GM21528 (cell line): ENCODE measurements at regions not wholly inside any gene's neighbourhood (a gene's known extent, or its start where the extent isn't known, plus 50 kb on each side); places are given as distances from the start of the nearest gene placed in this dataset.

Experiments used
- ATAC-seq: cut with Tn5 transposase; IDR thresholded peaks from one replicate; pipeline ENCODE4 v1.9.1; 2021; ENCODE audit warnings: mild to moderate bottlenecking, moderate library complexity; ENCODE audit not compliant: unreplicated experiment, low FRiP score

- ATAC-seq: no peak
Observed at GRCh38 chr1:199959033-199959774, 68.3 kb upstream of the NR5A2 start.

GRCh38 chr1:199959775-199960110, 67.8 kb upstream of the NR5A2 start:
- ATAC-seq: no peak

GRCh38 chr1:199970125-199970524, 57.4 kb upstream of the NR5A2 start:
- ATAC-seq: no peak

GRCh38 chr1:199976496-199977144, 50.9 kb upstream of the NR5A2 start:
- ATAC-seq: no peak
